OCI-LY1 (cell line): ENCODE measurements at regions not wholly inside any gene's neighbourhood (a gene's known extent, or its start where the extent isn't known, plus 50 kb on each side); places are given as distances from the start of the nearest gene placed in this dataset.
"Not testable (repeated sequence)": the region's sequence is repeated elsewhere in the genome, so short reads cannot be mapped to it uniquely, and the experiment has no call there.

Experiments used
- H2AFZ ChIP-seq: fragments of 200-600 bp; sonication (generic), shearing (Covaris generic); 2 replicates; pipeline ENCODE4 v1.6.0; 2014; ENCODE audit warnings: antibody characterized with exemption, mild to moderate bottlenecking, low read length
- H3F3A ChIP-seq: fragments of 200-600 bp; sonication (generic), shearing (Covaris generic); 2 replicates; pipeline ENCODE4 v1.6.0; 2014; ENCODE audit warnings: mild to moderate bottlenecking, antibody characterized with exemption, low read length, moderate library complexity; ENCODE audit not compliant: insufficient read depth
- H3K27ac ChIP-seq: fragments of 200-600 bp; sonication (generic); 2 replicates; pipeline ENCODE4 v1.5.1; 2014; ENCODE audit warnings: low read length, mixed run types, mild to moderate bottlenecking, low read depth; ENCODE audit not compliant: poor library complexity, severe bottlenecking
- H3K27me3 ChIP-seq: fragments of 200-600 bp; sonication (generic); 2 replicates; pipeline ENCODE4 v1.6.0; 2014; ENCODE audit warnings: antibody characterized with exemption, mild to moderate bottlenecking, low read length, moderate library complexity; ENCODE audit not compliant: insufficient read depth
- H3K36me3 ChIP-seq: fragments of 200-600 bp; sonication (generic); 2 replicates; pipeline ENCODE4 v1.6.1; 2014; ENCODE audit warnings: mild to moderate bottlenecking, antibody characterized with exemption, low read length, moderate library complexity, mixed read lengths; ENCODE audit not compliant: insufficient read depth
- H3K4me1 ChIP-seq: fragments of 200-600 bp; sonication (generic); 2 replicates; pipeline ENCODE4 v1.5.1; 2014; ENCODE audit warnings: mild to moderate bottlenecking, low read length, moderate library complexity; ENCODE audit not compliant: insufficient read depth, severe bottlenecking
- H3K4me2 ChIP-seq: fragments of 200-600 bp; sonication (generic), shearing (Covaris generic); 2 replicates; pipeline ENCODE4 v1.6.1; 2014; ENCODE audit warnings: low read length
- H3K4me3 ChIP-seq: fragments of 200-600 bp; sonication (generic); 2 replicates; pipeline ENCODE4 v1.5.1; 2014; ENCODE audit warnings: low read length, low read depth, mild to moderate bottlenecking, mixed read lengths; ENCODE audit not compliant: poor library complexity, severe bottlenecking
- H3K79me2 ChIP-seq: fragments of 200-600 bp; shearing (Covaris generic); 2 replicates; pipeline ENCODE4 v1.6.1; 2016; ENCODE audit warnings: mixed run types, low read length, mixed read lengths; ENCODE audit not compliant: insufficient read depth
- H3K9ac ChIP-seq: fragments of 200-600 bp; sonication (generic), shearing (Covaris generic); 2 replicates; pipeline ENCODE4 v1.6.1; 2014; ENCODE audit warnings: mild to moderate bottlenecking, low read length, mixed read lengths
- H3K9me2 ChIP-seq: fragments of 200-600 bp; sonication (generic), shearing (Covaris generic); 2 replicates; pipeline ENCODE4 v1.6.1; 2014; ENCODE audit warnings: low read depth, mild to moderate bottlenecking, low read length, mixed read lengths
- H3K9me3 ChIP-seq: fragments of 200-600 bp; shearing (Covaris generic); 2 replicates; pipeline ENCODE4 v1.6.1; 2014; ENCODE audit warnings: low read length, mixed read lengths
- H4K20me1 ChIP-seq: fragments of 200-600 bp; sonication (generic), shearing (Covaris generic); 2 replicates; pipeline ENCODE4 v1.6.0; 2016; ENCODE audit warnings: mild to moderate bottlenecking, low read length; ENCODE audit not compliant: insufficient read depth
- CTCF ChIP-seq: fragments of 200-600 bp; sonication (generic), shearing (Covaris generic); IDR thresholded peaks from 2 replicates; pipeline ENCODE4 v1.5.1; 2017; ENCODE audit warnings: mild to moderate bottlenecking, antibody characterized with exemption, low read length, moderate library complexity, mixed read lengths
- EZH2 ChIP-seq: fragments of 200-600 bp; sonication (generic), shearing (Covaris generic); IDR thresholded peaks from 2 replicates; pipeline ENCODE4 v1.8.0; 2017; ENCODE audit warnings: borderline replicate concordance, mixed run types, mild to moderate bottlenecking, antibody characterized with exemption, low read length, moderate library complexity, mixed read lengths

GRCh38 chr14:105598925-105599586, 72.7 kb downstream of the TMEM121 start:
- Histone ChIP-seq H3K9ac (peak overlapping the region; percentile 72), H3K4me3 (peak overlapping the region; percentile 64), H3K4me2 (peak overlapping the region; percentile 67), H3K4me1 (peaks cover 57% of the 10 kb centered on the region), H3K27ac (peak overlapping the region; percentile 90), H3K36me3 (peaks cover 26% of the 10 kb centered on the region; the same call in 1 of the 2 replicates)
- H3K9me2 ChIP-seq, H3F3A ChIP-seq, H3K27me3 ChIP-seq, H2AFZ ChIP-seq, H4K20me1 ChIP-seq, H3K9me3 ChIP-seq, H3K79me2 ChIP-seq: not testable (repeated sequence)

- H4K20me1 ChIP-seq, H3F3A ChIP-seq, H3K9me3 ChIP-seq, H3K9me2 ChIP-seq, H3K79me2 ChIP-seq, H2AFZ ChIP-seq, H3K27me3 ChIP-seq: not testable (repeated sequence)
- peaks cover 63% of the 10 kb centered on the region for H3K4me1 ChIP-seq
- H3K4me2 ChIP-seq = peak overlapping the region; percentile 67
- H3K27ac ChIP-seq = peak overlapping the region; percentile 90
- H3K36me3 ChIP-seq = peaks cover 26% of the 10 kb centered on the region; the same call in 1 of the 2 replicates
- H3K4me3 ChIP-seq = peak overlapping the region; percentile 64
- H3K9ac ChIP-seq = peak overlapping the region; percentile 72
Measured at GRCh38 chr14:105600195-105600938, 74.0 kb downstream of the TMEM121 start.

GRCh38 chr14:105600939-105601359, 74.6 kb downstream of the TMEM121 start:
- H3K9ac ChIP-seq = peak overlapping the region; percentile 72
- H3K27me3 ChIP-seq = no peaks in the 10 kb centered on the region
- TF ChIP-seq EZH2 (no peak), CTCF (no peak)
- H3K27ac ChIP-seq = peak overlapping the region; percentile 90
- no peak overlapping the region for H2AFZ ChIP-seq
- H3K4me2 ChIP-seq = peak overlapping the region; percentile 67
- no peaks in the 10 kb centered on the region for H3K79me2 ChIP-seq
- no peaks in the 10 kb centered on the region for H3F3A ChIP-seq
- peaks cover 68% of the 10 kb centered on the region for H3K4me1 ChIP-seq
- peak overlapping the region; percentile 64 for H3K4me3 ChIP-seq
- H3K9me3 ChIP-seq = no peaks in the 10 kb centered on the region
- no peaks in the 10 kb centered on the region for H3K9me2 ChIP-seq
- no peaks in the 10 kb centered on the region for H4K20me1 ChIP-seq
- peaks cover 26% of the 10 kb centered on the region; the same call in 1 of the 2 replicates for H3K36me3 ChIP-seq

- no peaks in the 10 kb centered on the region for H3K79me2 ChIP-seq
- H3K36me3 ChIP-seq = peaks cover 26% of the 10 kb centered on the region; the same call in 1 of the 2 replicates
- no peaks in the 10 kb centered on the region for H3F3A ChIP-seq
- H3K9me2 ChIP-seq = no peaks in the 10 kb centered on the region
- H4K20me1 ChIP-seq = no peaks in the 10 kb centered on the region
- peak overlapping the region; percentile 67 for H3K4me2 ChIP-seq
- H3K27ac ChIP-seq = peak overlapping the region; percentile 90
- no peak overlapping the region for H2AFZ ChIP-seq
- H3K27me3 ChIP-seq = no peaks in the 10 kb centered on the region
- TF ChIP-seq EZH2 = no peak
- TF ChIP-seq CTCF = no peak
- H3K9ac ChIP-seq = peak overlapping the region; percentile 72
- H3K9me3 ChIP-seq = no peaks in the 10 kb centered on the region
- H3K4me1 ChIP-seq = peaks cover 63% of the 10 kb centered on the region
- H3K4me3 ChIP-seq = peak overlapping the region; percentile 64
Measured at GRCh38 chr14:105601360-105602242, 75.2 kb downstream of the TMEM121 start.
